ENCODE measurements at regions not wholly inside any gene's neighbourhood (a gene's known extent, or its start where the extent isn't known, plus 50 kb on each side); places are given as distances from the start of the nearest gene placed in this dataset.

GRCh38 chr13:89660752-89661151, 1686.7 kb upstream of the MIR17HG start:
- DNase-seq (ENCODE audit: low read depth in 1 of 2, low spot score in 1 of 2): no peak
- Histone ChIP-seq H3K27me3 (ENCODE audit: insufficient read depth, poor library complexity, severe bottlenecking) (no peaks in the 10 kb centered on the region), H3K4me3 (replicated peaks; ENCODE audit: insufficient read depth, low read length) (no peak overlapping the region), H3K27ac (replicated peaks) (no peak overlapping the region)
- TF ChIP-seq GABPA (IDR thresholded peaks at IDR 0.05; ENCODE audit: low read depth) (no peak), CTCF (IDR thresholded peaks at IDR 0.05; ENCODE audit: insufficient read depth, low read length) (no peak), REST (IDR thresholded peaks at IDR 0.05; ENCODE audit: insufficient replicate concordance, low read depth) (no peak), POLR2AphosphoS5 (IDR thresholded peaks at IDR 0.05; ENCODE audit: low read depth) (no peak)

- Histone ChIP-seq H3K27ac (replicated peaks) (no peak overlapping the region), H3K27me3 (ENCODE audit: insufficient read depth, poor library complexity, severe bottlenecking) (no peaks in the 10 kb centered on the region), H3K4me3 (replicated peaks; ENCODE audit: insufficient read depth, low read length) (no peak overlapping the region)
- no peak for TF ChIP-seq CTCF (IDR thresholded peaks at IDR 0.05; ENCODE audit: insufficient read depth, low read length)
- DNase-seq (ENCODE audit: low read depth in 1 of 2, low spot score in 1 of 2): no peak
Measured at GRCh38 chr13:89673789-89674311, 1673.6 kb upstream of the MIR17HG start.

- H3K27ac ChIP-seq (replicated peaks): no peak overlapping the region
- H3K27me3 ChIP-seq (ENCODE audit: insufficient read depth, poor library complexity, severe bottlenecking): no peaks in the 10 kb centered on the region
- H3K4me3 ChIP-seq (replicated peaks; ENCODE audit: insufficient read depth, low read length): no peak overlapping the region
- no peak for DNase-seq (ENCODE audit: low read depth in 1 of 2, low spot score in 1 of 2)
- no peak for TF ChIP-seq POLR2AphosphoS5 (IDR thresholded peaks at IDR 0.05; ENCODE audit: low read depth)
- no peak for TF ChIP-seq REST (IDR thresholded peaks at IDR 0.05; ENCODE audit: insufficient replicate concordance, low read depth)
- TF ChIP-seq GABPA (IDR thresholded peaks at IDR 0.05; ENCODE audit: low read depth): no peak
- no peak for TF ChIP-seq SPI1 (IDR thresholded peaks at IDR 0.05; ENCODE audit: borderline replicate concordance, low read depth)
- no peak for TF ChIP-seq CTCF (IDR thresholded peaks at IDR 0.05; ENCODE audit: insufficient read depth, low read length)
Measured at GRCh38 chr13:89678466-89679121, 1668.9 kb upstream of the MIR17HG start.

- no peak for DNase-seq (ENCODE audit: low read depth in 1 of 2, low spot score in 1 of 2)
Measured at GRCh38 chr13:89684896-89685295, 1662.6 kb upstream of the MIR17HG start.

More at GRCh38 chr13:89684896-89685295, 1662.6 kb upstream of the MIR17HG start:
- TF ChIP-seq POLR2AphosphoS5 (IDR thresholded peaks at IDR 0.05; ENCODE audit: low read depth) (no peak), CTCF (IDR thresholded peaks at IDR 0.05; ENCODE audit: insufficient read depth, low read length) (no peak)
- H3K27me3 ChIP-seq (ENCODE audit: insufficient read depth, poor library complexity, severe bottlenecking): no peaks in the 10 kb centered on the region
- no peak overlapping the region for H3K4me3 ChIP-seq (replicated peaks; ENCODE audit: insufficient read depth, low read length)
- no peak overlapping the region for H3K27ac ChIP-seq (replicated peaks)
